SK-N-SH (cell line): ENCODE measurements at regions not wholly inside any gene's neighbourhood (a gene's known extent, or its start where the extent isn't known, plus 50 kb on each side); places are given as distances from the start of the nearest gene placed in this dataset.
"Not testable (repeated sequence)": the region's sequence is repeated elsewhere in the genome, so short reads cannot be mapped to it uniquely, and the experiment has no call there.

Experiments
- CTCF ChIA-PET: fragments of 300-600, 350-600 bp; formaldehyde crosslinking; extraction: SDS; loops from one replicate; lab custom pipeline; 2021; lab: Yijun Ruan, JAX
- POLR2A ChIA-PET: fragments of 350-600 bp; sonication (Branson Sonifier 250); formaldehyde crosslinking; extraction: SDS; loops from one replicate; lab custom pipeline; 2020; ENCODE audit warnings: antibody characterized with exemption, inconsistent platforms; lab: Yijun Ruan, JAX
- DNase-seq: peaks from one replicate; pipeline ENCODE4 v3.0.0; 2012
- H2AFZ ChIP-seq: fragments of 200-600 bp; sonication (generic); 2 replicates; pipeline ENCODE4 v1.8.1; 2016; ENCODE audit warnings: antibody characterized with exemption, mild to moderate bottlenecking, low read depth
- H3F3A ChIP-seq: fragments of 200-600 bp; sonication (generic); replicated peaks from 2 replicates; pipeline ENCODE3; 2016; ENCODE audit warnings: antibody characterized with exemption, mild to moderate bottlenecking; ENCODE audit not compliant: insufficient read depth
- H3K27ac ChIP-seq, 2 experiments: fragments of 200-500 bp in 1 of 2; fragments of 200-600 bp in 1 of 2; sonication (Bioruptor generic) in 1 of 2; sonication (generic), shearing (Covaris generic) in 1 of 2; 2 replicates each; pipeline versions ENCODE4 v1.5.1 to v1.6.1; 2014 to 2016; ENCODE audit warnings: low read depth in 2 of 2, inconsistent platforms in 1 of 2, low read length in 1 of 2, mild to moderate bottlenecking in 1 of 2, mixed read lengths in 1 of 2
- H3K27me3 ChIP-seq: fragments of 200-600 bp; sonication (generic), shearing (Covaris generic); 2 replicates; pipeline ENCODE4 v1.6.1; 2016; ENCODE audit warnings: mixed run types; ENCODE audit not compliant: insufficient read depth
- H3K36me3 ChIP-seq, 2 experiments: fragments of 200-500 bp in 1 of 2; fragments of 200-600 bp in 1 of 2; sonication (Bioruptor generic) in 1 of 2; sonication (generic) in 1 of 2; replicated peaks in 1 of 2; 2 replicates each; pipeline versions ENCODE3 to v1.5.1; 2014 to 2016; ENCODE audit warnings: low read length in 1 of 2, mild to moderate bottlenecking in 1 of 2; ENCODE audit not compliant: insufficient read depth in 2 of 2, control insufficient read depth in 1 of 2
- H3K4me1 ChIP-seq, 2 experiments: fragments of 200-500 bp in 1 of 2; fragments of 200-600 bp in 1 of 2; sonication (Bioruptor generic) in 1 of 2; sonication (generic), shearing (Covaris generic) in 1 of 2; 2 replicates each; pipeline versions ENCODE4 v1.5.1 to v1.6.1; 2014 to 2016; ENCODE audit warnings: low read depth in 1 of 2, low read length in 1 of 2, mixed run types in 1 of 2; ENCODE audit not compliant: insufficient read depth in 2 of 2, control insufficient read depth in 1 of 2
- H3K4me2 ChIP-seq: fragments of 200-600 bp; sonication (generic), shearing (Covaris generic); 2 replicates; pipeline ENCODE4 v1.6.1; 2017; ENCODE audit warnings: mixed run types
- H3K4me3 ChIP-seq, 2 experiments: fragments of 200-500 bp in 1 of 2; fragments of 200-600 bp in 1 of 2; sonication (Bioruptor generic) in 1 of 2; sonication (generic), shearing (Covaris generic) in 1 of 2; 2 replicates each; pipeline versions ENCODE4 v1.5.1 to v1.8.1; 2014 to 2016; ENCODE audit warnings: low read depth in 2 of 2, inconsistent platforms in 1 of 2, low read length in 1 of 2, mild to moderate bottlenecking in 1 of 2, mixed read lengths in 1 of 2, moderate library complexity in 1 of 2
- H3K79me2 ChIP-seq: fragments of 200-600 bp; sonication (generic); 2 replicates; pipeline ENCODE4 v1.8.1; 2017; ENCODE audit warnings: mild to moderate bottlenecking; ENCODE audit not compliant: insufficient read depth
- H3K9ac ChIP-seq: fragments of 200-600 bp; sonication (generic); 2 replicates; pipeline ENCODE4 v1.6.1; 2017; ENCODE audit warnings: mixed run types
- H3K9me2 ChIP-seq: fragments of 200-600 bp; sonication (generic); 2 replicates; pipeline ENCODE4 v1.6.1; 2017; ENCODE audit warnings: mixed run types
- H3K9me3 ChIP-seq: fragments of 200-600 bp; sonication (generic); 2 replicates; pipeline ENCODE4 v1.6.1; 2017; ENCODE audit warnings: mixed run types, mild to moderate bottlenecking, moderate library complexity
- H4K20me1 ChIP-seq: fragments of 200-600 bp; sonication (generic); 2 replicates; pipeline ENCODE4 v1.6.1; 2017; ENCODE audit warnings: mild to moderate bottlenecking, mixed run types; ENCODE audit not compliant: insufficient read depth
- FOXJ3 ChIP-seq: sonication (generic); formaldehyde crosslinking; IDR thresholded peaks from 2 replicates; pipeline ENCODE4 v1.5.1; 2020; ENCODE audit warnings: mild to moderate bottlenecking, missing genetic modification reagents
- FOXM1 ChIP-seq: IDR thresholded peaks from 2 replicates; pipeline ENCODE4 v1.4.0; 2012; ENCODE audit warnings: low read depth, mild to moderate bottlenecking
- GATA2 ChIP-seq: sonication (generic); formaldehyde crosslinking; IDR thresholded peaks from 2 replicates; pipeline ENCODE4 v1.5.0; 2020; ENCODE audit warnings: mild to moderate bottlenecking, missing genetic modification reagents
- NFIC ChIP-seq: IDR thresholded peaks from 2 replicates; pipeline ENCODE4 v1.4.0; 2012; ENCODE audit warnings: borderline replicate concordance
- POLR2AphosphoS5 ChIP-seq: IDR thresholded peaks from 2 replicates; pipeline ENCODE4 v1.6.1; 2012; ENCODE audit warnings: low read depth, low read length
- WGBS: methylation state at CpG from one replicate; pipeline ENCODE4 v1.1.6; 2017; ENCODE audit warnings: low lambda C conversion rate; 5-methylcytosine and 5-hydroxymethylcytosine counted together
- TF ChIP-seq, protein P1 (sequence below): IDR thresholded peaks from 2 replicates; pipeline ENCODE4; 2012
- TF ChIP-seq, protein P2 (sequence below): IDR thresholded peaks from 2 replicates; pipeline ENCODE4 v1.6.1; 2012; ENCODE audit warnings: mild to moderate bottlenecking, low read depth, low read length, moderate library complexity
- TF ChIP-seq, protein P3 (sequence below): fragments of 150-350 bp; IDR thresholded peaks from 2 replicates; pipeline ENCODE4 v1.6.1; 2016; ENCODE audit warnings: mild to moderate bottlenecking, low read depth, low read length

DNA sequence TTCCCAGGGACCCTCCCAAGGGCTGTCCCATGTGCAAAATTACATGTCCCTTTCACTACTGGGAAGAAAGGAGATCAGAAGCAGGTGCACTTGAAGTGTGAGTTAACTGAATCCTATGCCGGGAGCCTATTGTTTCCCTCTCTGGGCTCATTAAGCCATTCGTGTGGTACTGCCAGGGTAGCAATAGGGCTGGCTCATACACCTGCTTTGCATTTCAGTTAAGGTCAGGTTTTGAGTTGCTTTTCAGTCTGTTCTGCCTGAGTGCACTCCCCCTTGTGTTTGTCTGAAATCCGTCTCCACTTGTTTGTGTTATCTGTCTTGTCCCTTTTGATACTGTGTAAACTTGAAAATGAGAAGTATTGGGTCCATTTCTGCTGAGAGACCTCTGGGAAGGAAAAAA lies 1232.6 kb upstream of the NRXN1 start:
- no peaks in the 10 kb centered on the region for H3K27me3 ChIP-seq
- CTCF ChIA-PET, result no interaction called here
- no peak overlapping the region for H2AFZ ChIP-seq

DNA sequence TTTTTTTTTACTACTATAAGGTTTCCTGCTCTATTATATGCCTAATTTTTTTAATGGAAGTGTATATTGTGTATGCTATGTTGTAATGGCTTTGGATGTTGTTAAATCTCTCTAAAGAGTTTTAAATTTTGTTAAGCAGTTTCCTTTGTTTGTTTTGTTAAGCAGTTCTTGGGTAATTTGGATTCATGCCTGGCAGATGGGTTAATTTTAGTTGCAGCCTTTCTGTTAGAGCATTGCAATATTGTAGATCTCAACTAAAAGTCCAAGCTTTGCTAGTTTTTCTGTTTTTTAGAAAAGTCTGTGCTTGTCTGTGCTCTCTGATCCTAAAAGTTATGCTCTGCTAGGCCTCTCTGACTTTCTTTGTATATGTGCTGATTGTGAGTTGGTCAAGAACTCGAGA lies 1229.0 kb upstream of the NRXN1 start:
- Histone ChIP-seq H3K4me2 (no peak overlapping the region), H3K27ac (no peak overlapping the region), H3K79me2 (no peaks in the 10 kb centered on the region), H3K9me3 (no peaks in the 10 kb centered on the region), H3K9ac (no peak overlapping the region)
- POLR2A ChIA-PET, result no interaction called here
- TF ChIP-seq GATA2 (CRISPR knock-in tag) (no peak), FOXJ3 (no peak)
- TF ChIP-seq, protein P1, sequence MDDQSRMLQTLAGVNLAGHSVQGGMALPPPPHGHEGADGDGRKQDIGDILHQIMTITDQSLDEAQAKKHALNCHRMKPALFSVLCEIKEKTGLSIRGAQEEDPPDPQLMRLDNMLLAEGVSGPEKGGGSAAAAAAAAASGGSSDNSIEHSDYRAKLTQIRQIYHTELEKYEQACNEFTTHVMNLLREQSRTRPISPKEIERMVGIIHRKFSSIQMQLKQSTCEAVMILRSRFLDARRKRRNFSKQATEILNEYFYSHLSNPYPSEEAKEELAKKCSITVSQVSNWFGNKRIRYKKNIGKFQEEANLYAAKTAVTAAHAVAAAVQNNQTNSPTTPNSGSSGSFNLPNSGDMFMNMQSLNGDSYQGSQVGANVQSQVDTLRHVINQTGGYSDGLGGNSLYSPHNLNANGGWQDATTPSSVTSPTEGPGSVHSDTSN, result no peak
- TF ChIP-seq, protein P2, sequence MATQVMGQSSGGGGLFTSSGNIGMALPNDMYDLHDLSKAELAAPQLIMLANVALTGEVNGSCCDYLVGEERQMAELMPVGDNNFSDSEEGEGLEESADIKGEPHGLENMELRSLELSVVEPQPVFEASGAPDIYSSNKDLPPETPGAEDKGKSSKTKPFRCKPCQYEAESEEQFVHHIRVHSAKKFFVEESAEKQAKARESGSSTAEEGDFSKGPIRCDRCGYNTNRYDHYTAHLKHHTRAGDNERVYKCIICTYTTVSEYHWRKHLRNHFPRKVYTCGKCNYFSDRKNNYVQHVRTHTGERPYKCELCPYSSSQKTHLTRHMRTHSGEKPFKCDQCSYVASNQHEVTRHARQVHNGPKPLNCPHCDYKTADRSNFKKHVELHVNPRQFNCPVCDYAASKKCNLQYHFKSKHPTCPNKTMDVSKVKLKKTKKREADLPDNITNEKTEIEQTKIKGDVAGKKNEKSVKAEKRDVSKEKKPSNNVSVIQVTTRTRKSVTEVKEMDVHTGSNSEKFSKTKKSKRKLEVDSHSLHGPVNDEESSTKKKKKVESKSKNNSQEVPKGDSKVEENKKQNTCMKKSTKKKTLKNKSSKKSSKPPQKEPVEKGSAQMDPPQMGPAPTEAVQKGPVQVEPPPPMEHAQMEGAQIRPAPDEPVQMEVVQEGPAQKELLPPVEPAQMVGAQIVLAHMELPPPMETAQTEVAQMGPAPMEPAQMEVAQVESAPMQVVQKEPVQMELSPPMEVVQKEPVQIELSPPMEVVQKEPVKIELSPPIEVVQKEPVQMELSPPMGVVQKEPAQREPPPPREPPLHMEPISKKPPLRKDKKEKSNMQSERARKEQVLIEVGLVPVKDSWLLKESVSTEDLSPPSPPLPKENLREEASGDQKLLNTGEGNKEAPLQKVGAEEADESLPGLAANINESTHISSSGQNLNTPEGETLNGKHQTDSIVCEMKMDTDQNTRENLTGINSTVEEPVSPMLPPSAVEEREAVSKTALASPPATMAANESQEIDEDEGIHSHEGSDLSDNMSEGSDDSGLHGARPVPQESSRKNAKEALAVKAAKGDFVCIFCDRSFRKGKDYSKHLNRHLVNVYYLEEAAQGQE, result no peak
- TF ChIP-seq, all 33 proteins: peak for 0
- Histone ChIP-seq H3K4me1 (no peaks in the 10 kb centered on the region), H3K27me3 (no peaks in the 10 kb centered on the region), H3K36me3 (no peaks in the 10 kb centered on the region), H2AFZ (no peak overlapping the region), H3F3A (no peaks in the 10 kb centered on the region), H3K4me3 (no peak overlapping the region), H4K20me1 (no peaks in the 10 kb centered on the region), H3K9me2 (no peaks in the 10 kb centered on the region)
- CTCF ChIA-PET, result no interaction called here
- DNase-seq, result no peak
- 0% methylated on average over 1 of the region's 1 CpG for WGBS

More for the DNA sequence above, 1232.6 kb upstream of the NRXN1 start:
- Histone ChIP-seq H3F3A (no peaks in the 10 kb centered on the region), H4K20me1 (no peaks in the 10 kb centered on the region)
- TF ChIP-seq NFIC, result no peak
- TF ChIP-seq FOXJ3, result no peak
- TF ChIP-seq, protein P1, result no peak
- TF ChIP-seq POLR2AphosphoS5, result no peak
- TF ChIP-seq, protein P3, sequence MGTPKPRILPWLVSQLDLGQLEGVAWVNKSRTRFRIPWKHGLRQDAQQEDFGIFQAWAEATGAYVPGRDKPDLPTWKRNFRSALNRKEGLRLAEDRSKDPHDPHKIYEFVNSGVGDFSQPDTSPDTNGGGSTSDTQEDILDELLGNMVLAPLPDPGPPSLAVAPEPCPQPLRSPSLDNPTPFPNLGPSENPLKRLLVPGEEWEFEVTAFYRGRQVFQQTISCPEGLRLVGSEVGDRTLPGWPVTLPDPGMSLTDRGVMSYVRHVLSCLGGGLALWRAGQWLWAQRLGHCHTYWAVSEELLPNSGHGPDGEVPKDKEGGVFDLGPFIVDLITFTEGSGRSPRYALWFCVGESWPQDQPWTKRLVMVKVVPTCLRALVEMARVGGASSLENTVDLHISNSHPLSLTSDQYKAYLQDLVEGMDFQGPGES, result no peak
- TF ChIP-seq FOXM1, result no peak
- TF ChIP-seq, all 33 proteins: peak for 0
- Histone ChIP-seq H3K27ac (no peak overlapping the region), H3K9ac (no peak overlapping the region), H3K36me3 (no peaks in the 10 kb centered on the region), H3K9me3 (no peaks in the 10 kb centered on the region), H3K9me2 (no peaks in the 10 kb centered on the region), H3K4me2 (no peak overlapping the region), H3K4me3 (no peak overlapping the region), H3K4me1 (no peaks in the 10 kb centered on the region), H3K79me2 (no peaks in the 10 kb centered on the region)
- WGBS, result 4% methylated on average over 2 of the region's 3 CpGs
- POLR2A ChIA-PET, result no interaction called here
- no peak for DNase-seq

DNA sequence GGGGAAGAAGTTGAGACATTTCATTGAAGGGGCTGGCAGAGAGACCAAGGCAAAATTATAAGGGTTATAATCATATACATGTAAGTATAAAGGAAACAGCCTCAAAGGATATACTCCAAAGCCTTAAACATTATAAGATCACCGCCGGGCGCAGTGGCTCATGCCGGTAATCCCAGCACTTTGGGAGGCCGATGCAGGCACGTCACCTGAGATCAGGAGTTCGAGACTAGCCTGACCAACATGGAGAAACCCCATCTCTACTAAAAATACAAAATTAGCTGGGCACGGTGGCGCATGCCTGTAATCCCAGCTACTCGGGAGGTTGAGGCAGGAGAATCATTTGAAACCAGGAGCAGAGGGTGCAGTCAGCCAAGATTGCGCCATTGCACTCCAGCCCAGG lies 1227.0 kb upstream of the NRXN1 start:
- H3K4me3 ChIP-seq, H3K36me3 ChIP-seq, H3K4me1 ChIP-seq, H3K27ac ChIP-seq, H3K9ac ChIP-seq, CTCF ChIA-PET, H2AFZ ChIP-seq, H3F3A ChIP-seq, H3K9me3 ChIP-seq, DNase-seq, POLR2A ChIA-PET, H3K9me2 ChIP-seq, H4K20me1 ChIP-seq, H3K4me2 ChIP-seq, H3K27me3 ChIP-seq, H3K79me2 ChIP-seq: not testable (repeated sequence)
- 50% methylated on average over 10 of the region's 11 CpGs for WGBS
